ENCODE measurements at regions not wholly inside any gene's neighbourhood (a gene's known extent, or its start where the extent isn't known, plus 50 kb on each side); places are given as distances from the start of the nearest gene placed in this dataset.

DNA sequence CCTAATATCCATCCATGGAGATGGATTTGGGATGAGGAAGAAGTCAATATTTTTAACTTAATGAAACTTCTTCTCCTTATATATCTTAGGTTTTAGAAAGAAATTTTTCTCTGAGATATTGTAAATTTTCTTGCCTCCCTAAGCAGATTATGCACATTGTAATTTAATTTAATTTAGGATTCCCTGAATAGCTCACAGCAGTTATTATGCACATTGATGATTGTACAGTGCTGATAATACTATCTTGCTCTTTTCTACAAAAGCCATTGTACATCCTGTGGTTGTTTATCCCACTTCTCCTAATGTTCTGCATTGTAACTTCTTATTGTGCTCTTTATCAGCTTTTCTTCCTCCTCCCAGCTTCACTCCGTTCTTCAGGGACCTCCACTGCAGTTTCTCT, 410.4 kb upstream of the WWC1 start:
- no peak for DNase-seq

DNA sequence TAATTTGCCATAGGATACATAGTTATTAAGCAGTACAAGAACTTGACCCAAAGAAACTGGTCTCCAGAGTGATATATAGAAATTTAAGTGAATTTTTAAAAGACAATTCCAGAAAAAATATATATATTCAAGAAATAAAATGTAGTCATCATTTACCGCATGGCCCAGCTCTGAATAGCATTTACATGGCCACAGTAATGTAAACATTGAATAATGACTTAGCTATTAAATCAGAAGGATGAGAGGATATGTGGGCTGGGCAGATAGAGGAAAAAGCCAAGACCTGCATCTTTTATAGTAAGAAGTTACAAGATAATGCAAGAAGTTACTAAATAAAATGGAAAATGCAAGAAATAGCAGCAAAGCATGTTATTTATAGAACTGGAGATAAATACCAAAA, 405.2 kb upstream of the WWC1 start:
- DNase-seq: peak; percentile 56

DNA sequence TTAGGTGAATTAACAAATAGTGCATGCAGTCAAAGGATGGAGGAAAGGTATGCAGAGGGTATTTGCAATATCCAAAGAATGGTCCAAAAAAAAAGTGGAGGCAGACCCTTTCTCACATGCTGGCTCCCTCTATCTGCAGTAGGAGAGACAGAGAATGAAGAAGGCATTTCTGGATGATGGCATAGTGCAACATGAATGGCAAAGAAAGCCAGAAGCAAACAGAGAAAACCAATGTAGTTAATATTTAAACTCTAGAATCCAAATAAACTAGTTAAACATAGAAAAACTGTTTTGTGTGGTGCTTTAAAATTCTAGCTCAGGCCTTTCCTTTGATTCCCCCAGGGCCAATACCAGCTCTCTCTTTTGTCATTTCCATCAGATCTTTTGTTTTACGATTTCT, 403.1 kb upstream of the WWC1 start:
- no peak for DNase-seq

DNA sequence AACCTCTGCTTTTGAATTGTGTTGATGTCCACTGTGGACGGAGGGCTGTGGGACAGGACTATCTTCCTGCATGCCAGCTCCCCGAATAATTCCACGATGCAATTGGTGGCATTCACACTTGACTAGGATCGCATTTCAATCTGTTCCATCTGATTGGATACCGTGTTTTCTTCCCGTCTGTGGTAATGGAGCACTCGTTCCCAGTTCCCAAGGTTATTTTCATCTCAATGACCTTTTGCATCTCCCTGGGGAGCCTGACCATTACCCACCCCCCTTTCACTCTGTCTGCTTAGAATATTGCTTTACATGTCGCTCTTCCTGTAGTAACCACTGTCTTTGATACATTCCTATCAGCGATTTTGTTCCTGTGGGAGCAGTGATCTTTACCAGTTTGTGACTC, 402.2 kb upstream of the WWC1 start:
- no peak for DNase-seq

DNA sequence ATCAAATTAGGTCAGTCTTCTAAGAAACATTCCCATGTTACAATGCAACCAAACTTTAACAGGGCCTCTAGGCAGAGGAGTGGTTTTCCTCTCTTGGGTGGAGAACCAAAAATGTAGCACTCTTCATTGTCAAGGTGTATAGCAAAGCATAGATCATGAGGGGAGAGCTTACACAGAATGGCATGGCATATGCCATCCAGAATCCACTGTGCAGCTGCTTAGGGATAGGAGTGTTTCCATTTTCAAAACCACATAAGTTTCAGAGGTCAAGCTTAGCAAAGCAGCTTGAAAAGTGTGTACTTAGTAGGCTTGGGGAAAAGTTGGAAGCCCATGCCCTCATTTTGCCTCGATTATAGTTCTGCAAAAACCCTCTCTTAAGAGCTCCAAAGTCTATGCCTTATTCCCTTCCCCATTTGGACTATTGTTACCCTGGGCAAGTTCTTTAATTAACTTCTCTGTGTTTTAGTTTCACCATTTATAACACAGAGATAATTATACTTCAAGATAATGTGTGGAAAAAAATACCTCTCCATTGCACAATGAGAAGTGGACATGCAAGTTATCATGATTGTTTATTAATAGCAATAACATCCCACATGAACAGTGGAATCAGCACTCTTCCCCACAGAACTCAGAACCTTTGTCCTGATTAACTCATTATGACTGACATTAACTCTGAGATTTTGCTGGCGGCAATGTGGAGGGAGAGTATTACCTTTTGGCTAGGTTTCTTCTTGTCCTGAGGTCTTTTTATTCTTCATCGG, 398.9 kb upstream of the WWC1 start:
- no peak for DNase-seq

DNA sequence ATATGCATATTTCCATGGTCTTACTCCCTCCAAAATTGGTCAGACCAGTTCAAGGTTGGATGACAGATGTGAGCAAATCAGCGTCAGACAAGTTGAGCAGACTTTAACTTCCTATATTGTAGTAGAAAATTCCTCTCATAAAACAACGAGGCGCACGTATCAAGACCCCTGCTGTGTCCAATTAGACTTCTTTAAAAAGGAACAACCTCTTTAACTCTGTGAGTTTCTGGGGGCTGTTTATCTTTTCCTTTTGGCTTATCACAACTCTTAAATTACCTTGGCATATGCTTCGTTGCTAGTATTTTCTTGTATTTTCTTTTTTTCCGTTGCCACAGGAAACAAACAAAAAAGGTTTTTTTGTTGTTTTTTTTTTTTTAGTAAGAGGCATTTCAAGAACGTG, 398.2 kb upstream of the WWC1 start:
- no peak for DNase-seq

DNA sequence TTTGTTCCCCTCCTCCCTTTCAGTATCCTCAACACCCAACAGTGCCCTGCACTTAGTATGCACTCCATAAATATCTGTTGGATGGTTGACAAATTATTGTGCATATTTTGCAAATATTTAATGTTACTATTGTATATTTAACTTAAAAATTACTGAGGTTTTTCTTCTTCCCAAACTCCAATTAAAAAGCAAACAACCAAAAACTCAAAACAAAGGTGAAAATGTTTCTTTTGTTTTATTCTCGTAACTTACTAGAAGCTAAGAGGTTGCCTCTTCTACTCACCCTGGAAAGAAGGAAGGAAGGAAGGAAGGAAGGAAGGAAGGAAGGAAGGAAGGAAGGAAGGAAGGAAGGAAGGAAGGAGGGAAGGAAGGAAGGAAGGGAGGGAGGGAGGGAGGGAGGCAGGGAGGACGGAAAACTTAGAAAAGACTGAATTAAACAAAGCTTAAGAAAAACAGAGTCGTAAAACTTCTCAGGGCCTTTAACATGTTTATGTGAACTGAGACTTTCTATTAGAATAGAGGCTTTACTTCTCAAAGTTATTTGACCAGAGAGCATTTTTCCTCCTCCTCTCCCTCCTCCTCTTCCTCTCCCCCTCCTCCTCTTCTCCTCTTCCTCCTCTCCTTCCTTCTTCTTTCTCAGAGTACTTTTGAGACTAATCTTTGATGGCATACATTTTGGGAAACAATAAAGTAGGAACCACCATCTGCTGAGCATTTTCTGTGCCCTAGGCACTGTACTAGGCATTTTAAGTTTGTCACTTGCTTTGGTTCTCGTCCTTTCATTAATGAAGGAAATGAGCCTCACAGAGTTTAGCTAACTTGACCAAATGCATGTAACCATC, 396.6 kb upstream of the WWC1 start:
- no peak for DNase-seq

DNA sequence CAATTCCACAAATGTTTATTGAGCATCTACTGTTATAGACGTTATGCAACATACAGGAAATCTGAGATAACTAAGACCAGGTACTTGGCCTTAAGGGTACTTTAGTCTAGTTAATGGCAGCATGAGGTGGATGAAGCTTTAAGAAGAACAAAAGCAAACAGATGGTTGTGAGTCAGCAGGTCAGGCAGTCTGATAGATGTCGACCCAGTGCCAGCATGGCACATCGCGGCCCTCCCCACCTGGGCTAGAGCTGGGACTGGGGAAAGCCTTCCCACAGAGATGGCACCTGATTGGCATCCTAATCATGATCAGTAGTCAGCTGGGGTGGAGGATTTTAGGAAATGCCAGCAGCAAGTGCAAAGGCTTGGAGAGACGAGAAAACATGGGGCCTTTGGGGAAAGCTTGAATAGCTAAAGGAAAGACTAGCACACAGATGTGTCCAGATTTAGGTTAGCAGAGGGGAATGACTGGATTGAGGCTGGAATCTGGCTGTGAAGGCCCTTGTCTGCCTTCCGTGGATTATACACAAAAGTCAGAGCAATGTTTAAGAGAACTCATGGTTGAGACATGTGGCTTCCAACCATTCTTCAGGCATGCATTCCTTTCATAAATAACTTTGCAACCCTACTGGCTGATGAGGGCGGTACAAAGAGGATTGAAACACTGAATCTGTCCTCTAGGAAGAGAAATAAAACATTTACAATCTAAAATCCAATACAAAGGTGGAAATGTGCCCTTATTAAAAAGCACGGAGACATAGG, 395.4 kb upstream of the WWC1 start:
- DNase-seq: peak; percentile 61

DNA sequence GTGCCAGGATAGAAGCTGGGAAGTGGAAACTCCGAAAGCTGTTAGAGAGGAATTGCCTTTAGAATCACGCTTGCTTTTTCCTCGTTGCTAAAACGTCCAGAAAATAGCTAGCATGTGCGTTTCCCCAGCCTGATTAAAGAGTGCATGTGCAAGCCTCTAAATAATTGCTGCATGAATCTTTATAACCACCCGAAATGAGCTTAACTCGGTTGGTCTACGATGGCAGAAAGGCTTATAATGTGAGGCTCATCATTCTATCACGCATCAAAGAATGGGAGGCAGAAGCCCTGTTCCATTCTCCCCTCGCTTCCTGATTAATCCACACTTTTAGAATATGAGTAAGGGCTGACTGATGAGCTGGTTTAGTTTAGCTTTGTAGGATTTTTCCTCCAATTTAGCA, 394.6 kb upstream of the WWC1 start:
- DNase-seq: no peak

DNA sequence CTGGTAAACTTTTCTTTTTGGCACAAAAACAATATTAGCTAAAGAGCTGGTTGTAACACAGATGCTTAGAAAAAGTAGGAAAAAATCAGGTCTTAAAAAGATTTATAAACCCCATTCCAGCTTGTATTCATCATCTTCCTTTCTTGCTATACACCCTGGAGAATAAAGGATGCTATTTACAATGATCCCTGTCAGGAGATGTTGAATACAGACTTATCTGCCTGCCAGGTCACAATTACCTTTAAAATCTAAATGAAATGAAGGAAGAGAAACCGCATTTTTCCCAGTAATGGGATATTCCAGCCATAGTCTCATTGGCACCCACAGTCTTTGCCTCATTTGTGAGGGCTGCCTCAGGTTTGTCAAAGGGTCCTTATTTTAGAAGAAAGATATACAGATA, 394.1 kb upstream of the WWC1 start:
- DNase-seq: no peak

DNA sequence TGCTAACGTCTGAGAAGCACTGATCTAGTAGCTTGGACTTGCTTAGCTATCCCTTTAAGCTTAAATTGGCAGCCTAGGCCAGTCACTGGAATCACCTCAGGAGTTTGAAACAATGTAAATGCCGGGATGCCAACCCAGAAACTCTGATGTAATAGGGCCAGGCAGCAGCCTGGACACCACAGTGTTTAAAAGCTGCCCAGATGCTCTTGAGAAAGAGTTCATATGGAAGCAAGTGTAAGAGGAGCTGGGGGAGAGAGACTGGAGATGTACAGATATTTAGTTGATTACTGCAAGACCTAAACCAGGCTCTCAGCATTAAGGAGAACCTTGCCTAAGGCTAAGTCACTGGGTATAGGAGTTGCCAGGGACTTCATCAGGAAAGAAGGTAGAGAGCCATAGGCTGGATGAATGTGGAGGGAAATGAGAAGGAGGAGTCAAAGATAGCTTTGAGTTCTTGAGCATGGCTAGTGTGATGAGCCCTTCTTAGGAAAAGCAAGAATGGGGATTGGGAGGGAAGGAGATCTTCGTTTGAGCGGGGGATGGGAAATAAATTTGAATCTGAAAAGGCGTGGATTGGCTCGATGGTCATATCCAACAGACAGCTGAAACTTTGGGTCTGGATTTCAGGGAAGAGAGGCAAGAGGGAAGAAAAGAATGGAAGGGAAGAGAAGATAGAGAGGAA, 392.9 kb upstream of the WWC1 start:
- DNase-seq: no peak

DNA sequence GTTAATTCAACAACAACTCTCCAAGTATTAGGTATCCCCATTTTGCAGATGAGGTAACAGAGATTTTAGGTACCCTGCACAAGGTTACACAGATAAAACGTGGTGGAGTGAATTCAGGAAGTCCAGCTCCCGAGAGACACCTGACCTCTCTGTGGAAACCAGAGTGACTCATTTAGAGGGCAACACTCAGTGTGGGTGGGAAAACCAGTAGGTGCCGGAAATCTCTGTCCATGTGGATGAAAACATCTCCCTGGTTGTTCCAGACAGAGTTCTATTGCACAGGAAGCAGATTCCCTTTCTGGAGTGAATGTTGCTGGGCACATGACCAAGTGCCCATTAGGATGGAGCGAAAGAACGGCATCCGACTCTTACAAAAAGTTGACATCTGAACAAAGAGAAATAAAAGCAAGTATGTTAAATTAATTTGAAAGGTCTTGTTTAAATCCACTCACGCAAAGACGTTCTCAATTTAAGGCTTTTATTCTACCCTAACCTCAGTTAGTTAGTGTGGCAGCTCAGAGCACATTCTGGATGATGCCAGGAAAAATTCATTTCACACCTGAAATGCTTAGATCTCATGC, 391.9 kb upstream of the WWC1 start:
- peak; percentile 61 for DNase-seq

DNA sequence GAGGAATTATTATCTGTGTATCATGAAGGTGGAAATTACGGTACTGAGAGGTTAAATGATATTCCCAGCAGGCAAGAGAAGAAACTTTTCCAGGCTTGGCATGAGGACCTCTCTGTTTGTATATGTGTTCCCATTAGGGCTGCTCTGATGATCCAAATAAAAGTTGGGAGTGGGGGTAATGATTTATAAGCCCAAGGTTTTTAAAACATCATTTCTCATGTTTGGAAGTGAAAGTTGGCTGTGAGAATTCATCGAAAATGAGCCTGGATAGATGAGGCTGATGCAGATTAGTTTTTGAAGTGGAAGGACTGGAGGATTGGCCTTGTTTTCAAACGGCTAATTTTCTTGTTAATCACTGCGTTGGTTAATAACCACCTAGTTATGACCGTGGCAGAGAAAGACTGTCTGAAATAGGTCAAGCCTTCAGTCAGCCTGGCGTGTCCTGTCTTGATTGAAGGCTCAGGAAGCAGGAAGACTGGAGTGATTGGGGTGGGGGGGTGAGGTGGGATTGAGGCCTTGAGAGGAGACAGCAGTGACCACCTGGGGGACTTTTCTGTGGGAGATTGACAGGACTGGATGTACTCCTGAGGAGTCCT, 391.0 kb upstream of the WWC1 start:
- no peak for DNase-seq

DNA sequence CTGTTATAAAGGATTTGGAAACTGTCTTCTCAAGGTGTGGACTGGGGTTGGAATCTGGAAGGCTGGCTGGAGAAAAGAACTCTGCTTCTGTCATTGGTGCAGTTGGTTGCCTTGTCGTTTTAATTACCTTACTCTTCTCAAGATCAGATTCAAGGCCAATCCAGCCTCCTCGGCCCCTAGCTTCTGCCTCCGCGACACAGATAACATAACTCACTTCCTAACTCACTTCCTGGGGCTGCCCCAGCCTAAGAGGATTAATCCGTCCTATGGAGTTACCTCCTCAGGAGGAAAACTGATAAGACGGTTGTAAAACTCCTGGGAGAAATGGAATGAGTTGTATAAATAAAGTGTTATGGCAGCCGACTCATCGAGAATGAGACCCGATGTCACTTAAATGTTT, 389.1 kb upstream of the WWC1 start:
- DNase-seq: no peak

DNA sequence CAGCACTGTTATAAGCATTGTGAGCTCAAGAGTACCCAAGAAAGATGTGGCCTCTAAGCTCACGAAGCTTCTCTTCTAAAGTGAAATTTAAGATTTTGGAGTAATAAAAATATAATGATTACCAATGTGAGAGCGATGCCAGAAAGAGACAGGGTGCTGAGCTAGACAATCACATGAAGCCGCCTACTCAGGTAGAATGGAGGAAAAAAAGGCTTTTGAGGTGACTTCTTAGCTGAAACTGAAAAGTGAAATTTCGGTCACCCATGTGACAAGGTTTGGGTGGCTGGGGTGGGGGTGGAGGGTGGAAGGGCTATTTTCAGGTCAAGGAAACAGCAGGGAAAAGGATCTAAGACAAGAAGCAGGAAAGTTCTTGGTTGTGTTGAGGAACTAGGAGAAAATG, 388.2 kb upstream of the WWC1 start:
- no peak for DNase-seq

DNA sequence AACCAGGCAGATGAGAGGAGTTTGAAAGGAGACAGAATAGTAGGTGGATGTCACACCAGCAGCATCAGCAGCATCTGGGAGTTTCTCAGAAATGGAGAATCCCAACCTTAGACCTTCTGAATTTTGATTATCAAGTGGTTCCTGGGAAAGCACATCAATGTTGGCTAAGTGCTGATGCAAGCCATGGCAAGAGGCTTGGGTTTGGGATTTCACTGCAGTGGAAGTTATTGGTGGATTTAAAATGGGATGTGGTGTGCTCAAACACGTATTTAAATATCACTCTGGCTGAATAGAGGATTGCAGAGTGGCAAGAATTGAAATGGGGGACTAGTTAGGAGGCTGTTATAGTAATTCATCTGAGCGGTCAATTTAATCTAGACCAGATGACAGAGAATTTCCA, 387.8 kb upstream of the WWC1 start:
- DNase-seq: peak; percentile 62

DNA sequence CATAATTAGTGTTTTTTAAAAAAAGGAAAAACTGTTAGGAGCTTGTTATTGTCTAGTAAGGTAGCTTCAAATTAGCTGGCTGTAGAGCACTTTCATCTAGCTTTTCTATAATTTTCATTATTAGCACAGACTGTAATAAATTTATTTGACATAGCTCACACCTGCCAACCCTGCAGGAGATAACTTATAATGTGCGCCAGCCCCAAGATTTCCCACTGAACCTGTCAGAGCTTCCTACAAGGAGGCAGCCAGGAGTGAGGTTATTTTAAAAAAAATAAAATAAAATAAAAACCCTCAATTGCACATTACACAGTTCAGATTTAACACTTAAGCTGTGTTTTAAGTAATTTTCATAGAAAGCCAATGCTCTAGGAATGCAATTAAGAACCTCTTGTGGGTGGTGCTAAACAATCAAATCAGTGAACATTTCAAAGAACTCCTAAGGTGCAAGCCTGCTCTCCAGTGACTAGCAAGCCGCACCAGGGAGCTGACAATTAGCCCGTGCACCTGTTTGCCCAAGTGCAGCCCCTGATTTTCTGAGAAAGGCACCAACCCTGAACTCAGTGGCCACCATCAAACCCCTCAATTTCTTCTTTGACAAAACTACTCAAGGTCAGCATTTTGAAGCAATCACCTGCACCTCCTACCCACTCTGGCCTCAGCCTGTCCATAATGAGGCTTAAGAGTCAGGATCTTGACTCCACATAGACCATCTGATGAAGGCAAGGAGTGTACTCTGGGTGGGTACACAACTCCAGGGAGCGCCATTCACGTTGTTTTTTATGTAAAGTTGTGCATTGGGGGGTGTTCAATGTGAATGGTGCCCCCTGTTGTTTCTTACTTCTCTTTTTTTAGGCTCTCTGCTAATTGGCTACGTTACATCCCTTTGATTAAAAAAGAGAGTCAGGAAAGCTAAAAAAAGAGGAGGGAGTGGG, 385.3 kb upstream of the WWC1 start:
- DNase-seq: no peak

DNA sequence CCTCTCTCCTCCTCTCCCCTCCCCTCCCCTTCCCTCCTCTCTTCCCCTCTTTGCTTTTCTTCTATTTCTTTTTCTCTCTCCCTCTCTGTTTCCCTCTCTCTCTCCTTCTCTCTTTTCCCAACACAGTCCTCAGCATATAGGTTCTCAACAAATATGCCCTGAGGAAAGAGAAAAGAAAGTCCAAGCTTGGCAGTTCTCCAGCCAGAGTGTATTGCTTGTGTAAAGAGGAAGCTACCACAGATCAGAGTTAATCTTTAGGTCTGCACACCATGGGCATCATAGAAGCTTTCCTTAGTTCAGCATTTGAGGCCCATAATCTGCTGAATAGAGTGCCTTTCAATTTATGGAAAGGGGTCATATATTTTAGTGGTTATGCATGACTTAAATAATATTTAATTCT, 382.8 kb upstream of the WWC1 start:
- DNase-seq: peak; percentile 49

DNA sequence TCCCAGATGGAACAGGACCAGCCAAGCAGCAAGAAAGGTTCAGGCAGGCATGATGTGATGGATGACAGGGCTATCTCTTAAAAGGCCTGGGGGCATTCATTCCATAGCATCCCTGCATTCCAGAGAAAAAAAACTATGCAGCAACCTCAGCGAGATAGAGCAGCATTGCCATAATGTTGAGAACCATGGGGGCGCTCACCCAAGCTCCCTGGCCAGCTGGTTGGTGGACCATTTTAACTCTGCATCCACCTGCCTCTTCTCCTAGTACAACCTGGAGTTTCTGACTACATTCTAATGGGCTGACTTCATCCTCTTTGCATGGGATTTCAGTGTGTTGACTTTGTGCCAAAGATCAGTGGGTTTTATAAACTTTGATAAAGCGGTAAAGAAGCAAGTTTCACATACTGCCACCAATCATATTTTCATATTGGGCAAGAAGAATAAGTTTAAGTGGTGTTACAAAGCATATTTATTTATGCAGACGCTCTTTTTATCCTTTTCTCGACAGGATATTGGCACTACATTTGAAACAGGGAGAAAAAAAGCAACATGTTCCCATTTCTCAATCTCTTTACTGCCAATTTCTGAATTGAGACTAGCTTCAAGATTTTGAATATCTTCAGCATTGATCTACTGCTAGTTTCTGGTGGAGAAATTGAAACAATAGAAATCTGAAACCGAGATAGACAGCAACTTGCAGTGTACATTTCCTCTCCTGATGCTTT, 378.3 kb upstream of the WWC1 start:
- peak; percentile 54 for DNase-seq

DNA sequence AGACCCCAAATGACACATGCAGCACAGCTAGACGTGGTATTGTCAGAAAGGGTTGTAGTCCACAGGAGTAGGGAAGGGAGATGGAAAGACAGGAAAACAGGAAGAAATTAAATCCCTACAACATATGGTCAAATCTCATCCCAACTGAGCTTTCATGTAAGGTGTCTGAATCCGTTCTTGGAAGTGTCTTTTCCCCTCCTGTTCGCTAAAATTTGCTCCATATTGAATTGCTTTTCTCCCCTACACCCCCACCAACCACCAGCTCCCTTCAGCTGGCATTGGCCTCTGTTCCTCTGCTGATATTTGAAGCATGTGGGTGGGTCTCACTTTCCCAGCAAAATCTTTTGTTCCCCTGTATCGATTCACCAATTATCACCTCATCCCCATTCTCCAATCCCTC, 376.2 kb upstream of the WWC1 start:
- no peak for DNase-seq

All from fibroblast of skin of right biceps (primary cell).